ENCODE measurements at regions not wholly inside any gene's neighbourhood (a gene's known extent, or its start where the extent isn't known, plus 50 kb on each side); places are given as distances from the start of the nearest gene placed in this dataset.

GRCh38 chr7:97499204-97499603 lies 232.7 kb upstream of the TAC1 start:
- H3K27me3 ChIP-seq (ENCODE audit: control insufficient read depth in 3 of 3, insufficient read depth in 3 of 3, low read length in 3 of 3) = peaks cover 0 to 1% (median 0%) of the 10 kb centered on the region in 3 donors
- H3K9me3 ChIP-seq (ENCODE audit: control insufficient read depth in 2 of 2, insufficient read depth in 1 of 2, low read depth in 1 of 2, low read length in 1 of 2) = no peaks in the 10 kb centered on the region
- H3K27ac ChIP-seq (ENCODE audit: low read depth in 1 of 3, low read length in 2 of 3) = no peak overlapping the region
- H3K4me3 ChIP-seq (ENCODE audit: low read depth in 1 of 3, low read length in 3 of 3) = no peak overlapping the region
- no peaks in the 10 kb centered on the region for H3K36me3 ChIP-seq (ENCODE audit: control insufficient read depth in 3 of 3, insufficient read depth in 2 of 3, low read depth in 1 of 3, low read length in 3 of 3)
- FAIRE-seq (no peak), DNase-seq (peak; percentile 48 to 58)
- no peaks in the 10 kb centered on the region for H3K4me1 ChIP-seq (ENCODE audit: control insufficient read depth in 3 of 3, insufficient read depth in 2 of 3, low read depth in 1 of 3, low read length in 2 of 3)
- 35 to 55% (median 54%) methylated on average over 1 of the region's 1 CpG for WGBS, 3 donors

GRCh38 chr7:97503367-97504094 lies 228.4 kb upstream of the TAC1 start:
- H3K4me3 ChIP-seq (ENCODE audit: low read depth in 1 of 3, low read length in 3 of 3) = no peak overlapping the region
- WGBS, 3 donors = 68 to 83% (median 82%) methylated on average over 10 of the region's 10 CpGs
- H3K9me3 ChIP-seq (ENCODE audit: control insufficient read depth in 2 of 2, insufficient read depth in 1 of 2, low read depth in 1 of 2, low read length in 1 of 2) = no peaks in the 10 kb centered on the region
- H3K4me1 ChIP-seq (ENCODE audit: control insufficient read depth in 3 of 3, insufficient read depth in 2 of 3, low read depth in 1 of 3, low read length in 2 of 3) = no peaks in the 10 kb centered on the region
- H3K27ac ChIP-seq (ENCODE audit: low read depth in 1 of 3, low read length in 2 of 3) = no peak overlapping the region
- H3K36me3 ChIP-seq (ENCODE audit: control insufficient read depth in 3 of 3, insufficient read depth in 2 of 3, low read depth in 1 of 3, low read length in 3 of 3) = no peaks in the 10 kb centered on the region
- no peaks in the 10 kb centered on the region for H3K27me3 ChIP-seq (ENCODE audit: control insufficient read depth in 3 of 3, insufficient read depth in 3 of 3, low read length in 3 of 3)
- DNase-seq (no peak), FAIRE-seq (no peak)

- no peak for FAIRE-seq
Observed at GRCh38 chr7:97506728-97507127, 225.2 kb upstream of the TAC1 start.

GRCh38 chr7:97512441-97513207 lies 219.3 kb upstream of the TAC1 start:
- Histone ChIP-seq H3K4me1 (ENCODE audit: control insufficient read depth in 3 of 3, insufficient read depth in 2 of 3, low read depth in 1 of 3, low read length in 2 of 3) (no peaks in the 10 kb centered on the region), H3K4me3 (ENCODE audit: low read depth in 1 of 3, low read length in 3 of 3) (no peak overlapping the region)
- no peak for FAIRE-seq

More at GRCh38 chr7:97506728-97507127, 225.2 kb upstream of the TAC1 start:
- no peaks in the 10 kb centered on the region for H3K36me3 ChIP-seq (ENCODE audit: control insufficient read depth in 3 of 3, insufficient read depth in 2 of 3, low read depth in 1 of 3, low read length in 3 of 3)
- no peaks in the 10 kb centered on the region for H3K4me1 ChIP-seq (ENCODE audit: control insufficient read depth in 3 of 3, insufficient read depth in 2 of 3, low read depth in 1 of 3, low read length in 2 of 3)
- DNase-seq = no peak
- 17 to 32% (median 19%) methylated on average over 3 of the region's 3 CpGs for WGBS, 3 donors
- H3K27ac ChIP-seq (ENCODE audit: low read depth in 1 of 3, low read length in 2 of 3) = no peak overlapping the region
- H3K27me3 ChIP-seq (ENCODE audit: control insufficient read depth in 3 of 3, insufficient read depth in 3 of 3, low read length in 3 of 3) = no peaks in the 10 kb centered on the region
- no peaks in the 10 kb centered on the region for H3K9me3 ChIP-seq (ENCODE audit: control insufficient read depth in 2 of 2, insufficient read depth in 1 of 2, low read depth in 1 of 2, low read length in 1 of 2)
- H3K4me3 ChIP-seq (ENCODE audit: low read depth in 1 of 3, low read length in 3 of 3) = no peak overlapping the region

GRCh38 chr7:97513326-97513725 lies 218.6 kb upstream of the TAC1 start:
- Histone ChIP-seq H3K9me3 (ENCODE audit: control insufficient read depth in 2 of 2, insufficient read depth in 1 of 2, low read depth in 1 of 2, low read length in 1 of 2) (no peaks in the 10 kb centered on the region), H3K4me1 (ENCODE audit: control insufficient read depth in 3 of 3, insufficient read depth in 2 of 3, low read depth in 1 of 3, low read length in 2 of 3) (no peaks in the 10 kb centered on the region), H3K4me3 (ENCODE audit: low read depth in 1 of 3, low read length in 3 of 3) (no peak overlapping the region), H3K36me3 (ENCODE audit: control insufficient read depth in 3 of 3, insufficient read depth in 2 of 3, low read depth in 1 of 3, low read length in 3 of 3) (no peaks in the 10 kb centered on the region), H3K27me3 (ENCODE audit: control insufficient read depth in 3 of 3, insufficient read depth in 3 of 3, low read length in 3 of 3) (no peaks in the 10 kb centered on the region), H3K27ac (ENCODE audit: low read depth in 1 of 3, low read length in 2 of 3) (no peak overlapping the region)
- no peak for FAIRE-seq
- DNase-seq = no peak

More at GRCh38 chr7:97512441-97513207, 219.3 kb upstream of the TAC1 start:
- 60 to 76% (median 68%) methylated on average over 3 of the region's 3 CpGs for WGBS, 3 donors
- H3K36me3 ChIP-seq (ENCODE audit: control insufficient read depth in 3 of 3, insufficient read depth in 2 of 3, low read depth in 1 of 3, low read length in 3 of 3) = no peaks in the 10 kb centered on the region
- no peak overlapping the region for H3K27ac ChIP-seq (ENCODE audit: low read depth in 1 of 3, low read length in 2 of 3)
- H3K27me3 ChIP-seq (ENCODE audit: control insufficient read depth in 3 of 3, insufficient read depth in 3 of 3, low read length in 3 of 3) = no peaks in the 10 kb centered on the region
- DNase-seq = no peak
- H3K9me3 ChIP-seq (ENCODE audit: control insufficient read depth in 2 of 2, insufficient read depth in 1 of 2, low read depth in 1 of 2, low read length in 1 of 2) = no peaks in the 10 kb centered on the region

GRCh38 chr7:97541188-97541587 lies 190.7 kb upstream of the TAC1 start:
- H3K27me3 ChIP-seq (ENCODE audit: control insufficient read depth in 3 of 3, insufficient read depth in 3 of 3, low read length in 3 of 3) = no peaks in the 10 kb centered on the region
- H3K4me3 ChIP-seq (ENCODE audit: low read depth in 1 of 3, low read length in 3 of 3) = no peak overlapping the region
- no peaks in the 10 kb centered on the region for H3K36me3 ChIP-seq (ENCODE audit: control insufficient read depth in 3 of 3, insufficient read depth in 2 of 3, low read depth in 1 of 3, low read length in 3 of 3)
- no peak overlapping the region for H3K27ac ChIP-seq (ENCODE audit: low read depth in 1 of 3, low read length in 2 of 3)
- no peaks in the 10 kb centered on the region for H3K4me1 ChIP-seq (ENCODE audit: control insufficient read depth in 3 of 3, insufficient read depth in 2 of 3, low read depth in 1 of 3, low read length in 2 of 3)
- 88 to 96% (median 95%) methylated on average over 12 to 14 of the region's 14 CpGs for WGBS, 3 donors
- FAIRE-seq = no peak
- no peak for DNase-seq
- H3K9me3 ChIP-seq (ENCODE audit: control insufficient read depth in 2 of 2, insufficient read depth in 1 of 2, low read depth in 1 of 2, low read length in 1 of 2) = peaks cover 0 to 3% of the 10 kb centered on the region in 2 donors

- no peaks in the 10 kb centered on the region for H3K27me3 ChIP-seq (ENCODE audit: control insufficient read depth in 3 of 3, insufficient read depth in 3 of 3, low read length in 3 of 3)
- peaks cover 0 to 6% of the 10 kb centered on the region in 2 donors for H3K9me3 ChIP-seq (ENCODE audit: control insufficient read depth in 2 of 2, insufficient read depth in 1 of 2, low read depth in 1 of 2, low read length in 1 of 2)
- H3K27ac ChIP-seq (ENCODE audit: low read depth in 1 of 3, low read length in 2 of 3) = no peak overlapping the region
- no peaks in the 10 kb centered on the region for H3K4me1 ChIP-seq (ENCODE audit: control insufficient read depth in 3 of 3, insufficient read depth in 2 of 3, low read depth in 1 of 3, low read length in 2 of 3)
- H3K4me3 ChIP-seq (ENCODE audit: low read depth in 1 of 3, low read length in 3 of 3) = no peak overlapping the region
- H3K36me3 ChIP-seq (ENCODE audit: control insufficient read depth in 3 of 3, insufficient read depth in 2 of 3, low read depth in 1 of 3, low read length in 3 of 3) = no peaks in the 10 kb centered on the region
- WGBS, 3 donors = 66 to 79% (median 72%) methylated on average over 8 of the region's 8 CpGs
- FAIRE-seq (no peak), DNase-seq (no peak)
Observed at GRCh38 chr7:97555857-97556421, 175.9 kb upstream of the TAC1 start.

- peak in 1 of 2 donors; percentile 92 for DNase-seq
- Histone ChIP-seq H3K4me3 (ENCODE audit: low read depth in 1 of 3, low read length in 3 of 3) (no peak overlapping the region), H3K27ac (ENCODE audit: low read depth in 1 of 3, low read length in 2 of 3) (no peak overlapping the region), H3K36me3 (ENCODE audit: control insufficient read depth in 3 of 3, insufficient read depth in 2 of 3, low read depth in 1 of 3, low read length in 3 of 3) (no peaks in the 10 kb centered on the region), H3K4me1 (ENCODE audit: control insufficient read depth in 3 of 3, insufficient read depth in 2 of 3, low read depth in 1 of 3, low read length in 2 of 3) (no peaks in the 10 kb centered on the region), H3K9me3 (ENCODE audit: control insufficient read depth in 2 of 2, insufficient read depth in 1 of 2, low read depth in 1 of 2, low read length in 1 of 2) (peaks cover 0 to 3% of the 10 kb centered on the region in 2 donors), H3K27me3 (ENCODE audit: control insufficient read depth in 3 of 3, insufficient read depth in 3 of 3, low read length in 3 of 3) (no peaks in the 10 kb centered on the region)
- 32 to 87% (median 52%) methylated on average over 4 of the region's 4 CpGs for WGBS, 3 donors
- no peak for FAIRE-seq
Observed at GRCh38 chr7:97565665-97566064, 166.2 kb upstream of the TAC1 start.
